ENCODE measurements at regions not wholly inside any gene's neighbourhood (a gene's known extent, or its start where the extent isn't known, plus 50 kb on each side); places are given as distances from the start of the nearest gene placed in this dataset.

GRCh38 chr12:79524507-79525148 lies 166.1 kb downstream of the PAWR start (continued):
- TF ChIP-seq CHD1 (IDR thresholded peaks at IDR 0.05; ENCODE audit: low read depth, low read length) (no peak), HDGF (IDR thresholded peaks at IDR 0.05) (no peak), ZNF217 (IDR thresholded peaks at IDR 0.05) (no peak), POU2F2 (IDR thresholded peaks at IDR 0.05; ENCODE audit: borderline replicate concordance, low read depth, low read length) (no peak), SREBF1 (IDR thresholded peaks at IDR 0.05; ENCODE audit: low read length) (no peak), ZBTB4 (CRISPR knock-in tag; IDR thresholded peaks at IDR 0.05) (no peak), CREM (IDR thresholded peaks at IDR 0.05; ENCODE audit: low read depth) (no peak)

GRCh38 chr12:79522989-79523386 lies 167.8 kb downstream of the PAWR start:
- no peaks in the 10 kb centered on the region for H3K79me2 ChIP-seq (ENCODE audit: control insufficient read depth, insufficient read depth, low read length)
- intact Hi-C loops (cut with micrococcal nuclease; ENCODE audit: unreplicated experiment), result no loop called here

More at GRCh38 chr12:79522989-79523386, 167.8 kb downstream of the PAWR start:
- Histone ChIP-seq H3K27me3 (replicated peaks in 1 of 2; ENCODE audit: control insufficient read depth in 2 of 2, insufficient read depth in 2 of 2, low read length in 1 of 2) (no peaks in the 10 kb centered on the region), H3K9me3 (replicated peaks; ENCODE audit: control insufficient read depth, insufficient read depth, low read length) (no peaks in the 10 kb centered on the region), H3K36me3 (ENCODE audit: control insufficient read depth in 2 of 2, insufficient read depth in 2 of 2, low read length in 1 of 2) (no peaks in the 10 kb centered on the region), H2AFZ (ENCODE audit: control insufficient read depth, low read depth, low read length) (no peak overlapping the region), H3K4me1 (ENCODE audit: control insufficient read depth, insufficient read depth, low read length) (no peaks in the 10 kb centered on the region), H3K9ac (ENCODE audit: control insufficient read depth, insufficient read depth, low read length) (no peak overlapping the region), H4K20me1 (ENCODE audit: control insufficient read depth, insufficient read depth) (no peaks in the 10 kb centered on the region), H3K4me3 (no peak overlapping the region), H3K27ac (ENCODE audit: control insufficient read depth, insufficient read depth) (no peak overlapping the region), H3K4me2 (ENCODE audit: control insufficient read depth, insufficient read depth) (no peak overlapping the region)
- DNase-seq (ENCODE audit: low read depth, low spot score) (no peak), FAIRE-seq (no peak), ATAC-seq (no peak)
- CTCF ChIA-PET, result no interaction called here
- 23% methylated on average over 2 of the region's 2 CpGs for WGBS (ENCODE audit: insufficient coverage, insufficient replicate concordance, low lambda C conversion rate, missing lambda C conversion rate)
- RAD21 ChIA-PET (ENCODE audit: unreplicated experiment), result no interaction called here
- in situ Hi-C loops (cut with MboI), result no loop called here
- POLR2A ChIA-PET, result no interaction called here
- TF ChIP-seq EZH2 (IDR thresholded peaks at IDR 0.05; ENCODE audit: borderline replicate concordance, control insufficient read depth, low read depth, low read length), result no peak
- TF ChIP-seq RAD21 (IDR thresholded peaks at IDR 0.05; ENCODE audit: insufficient read depth, low read depth, low read length), result no peak
- TF ChIP-seq ZNF207 (IDR thresholded peaks at IDR 0.05; ENCODE audit: borderline replicate concordance), result no peak
- TF ChIP-seq ZBTB40 (IDR thresholded peaks at IDR 0.05; ENCODE audit: borderline replicate concordance), result no peak
- no peak for TF ChIP-seq JUNB (IDR thresholded peaks at IDR 0.05)
- no peak for TF ChIP-seq HSF1 (IDR thresholded peaks at IDR 0.05; ENCODE audit: low read depth, low read length)
- SMC1A ChIA-PET (ENCODE audit: uncharacterized antibody, unreplicated experiment), result no interaction called here
- no TSS peak for BruUV-seq (replicated peaks)
